ENCODE measurements at regions not wholly inside any gene's neighbourhood (a gene's known extent, or its start where the extent isn't known, plus 50 kb on each side); places are given as distances from the start of the nearest gene placed in this dataset.

DNA sequence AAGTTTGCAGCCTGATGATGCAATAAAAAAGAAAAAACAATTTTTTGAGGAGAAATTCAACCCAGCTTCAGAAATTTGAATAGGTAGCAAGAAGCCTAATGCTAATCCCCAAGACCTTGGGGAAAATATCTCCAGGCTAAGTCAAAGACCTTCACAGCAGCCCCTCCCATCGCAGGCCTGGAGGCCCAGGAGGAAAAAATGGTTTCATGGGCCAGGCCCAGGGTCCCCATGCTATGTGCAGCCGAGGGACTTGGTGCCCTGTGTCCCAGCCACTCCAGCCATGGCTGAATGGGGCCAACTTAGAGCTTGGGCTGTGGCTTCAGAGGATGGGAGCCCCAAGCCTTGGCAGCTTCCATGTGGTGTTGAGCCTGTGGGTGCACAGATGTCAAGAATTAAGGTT, 210.3 kb downstream of the SUCLA2 start:
- Histone ChIP-seq H3K4me2 (ENCODE audit: low read depth, low read length, poor library complexity, severe bottlenecking) (no peak overlapping the region), H3K79me2 (ENCODE audit: insufficient read depth, low read length) (no peaks in the 10 kb centered on the region), H3K27me3 (ENCODE audit: insufficient read depth, low read length, poor library complexity, severe bottlenecking) (no peaks in the 10 kb centered on the region), H3K9me2 (replicated peaks; ENCODE audit: low read depth, low read length) (no peaks in the 10 kb centered on the region), H3K36me3 (ENCODE audit: insufficient read depth, low read length) (no peaks in the 10 kb centered on the region), H3F3A (ENCODE audit: low read depth) (no peaks in the 10 kb centered on the region), H4K20me1 (ENCODE audit: insufficient read depth, low read length, poor library complexity, severe bottlenecking) (no peaks in the 10 kb centered on the region), H3K9me3 (ENCODE audit: insufficient read depth, low read depth, low read length) (peaks cover 7% of the 10 kb centered on the region; the same call in 1 of the 2 replicates), H3K4me1 (ENCODE audit: insufficient read depth, low read length, poor library complexity, severe bottlenecking) (no peaks in the 10 kb centered on the region), H3K4me3 (ENCODE audit: low read length, poor library complexity, severe bottlenecking) (no peak overlapping the region), H2AFZ (ENCODE audit: low read length) (no peak overlapping the region), H3K9ac (ENCODE audit: low read depth, low read length, poor library complexity, severe bottlenecking) (no peak overlapping the region)
- no peak for TF ChIP-seq EZH2phosphoT487 (IDR thresholded peaks at IDR 0.05; ENCODE audit: borderline replicate concordance)
- no peak for TF ChIP-seq CTCF (conservative IDR thresholded peaks at IDR 0.05; ENCODE audit: low read length)

GRCh38 chr13:47788844-47789243, 212.2 kb downstream of the SUCLA2 start:
- no peaks in the 10 kb centered on the region for H3K27me3 ChIP-seq (ENCODE audit: insufficient read depth, low read length, poor library complexity, severe bottlenecking)
- H3F3A ChIP-seq (ENCODE audit: low read depth), result no peaks in the 10 kb centered on the region
- H3K4me3 ChIP-seq (ENCODE audit: low read length, poor library complexity, severe bottlenecking), result no peak overlapping the region
- no peak overlapping the region for H2AFZ ChIP-seq (ENCODE audit: low read length)
- TF ChIP-seq CTCF (conservative IDR thresholded peaks at IDR 0.05; ENCODE audit: low read length), result no peak
- H3K9ac ChIP-seq (ENCODE audit: low read depth, low read length, poor library complexity, severe bottlenecking), result no peak overlapping the region
- H3K9me2 ChIP-seq (replicated peaks; ENCODE audit: low read depth, low read length), result no peaks in the 10 kb centered on the region
- no peaks in the 10 kb centered on the region for H3K36me3 ChIP-seq (ENCODE audit: insufficient read depth, low read length)
- no peaks in the 10 kb centered on the region for H3K4me1 ChIP-seq (ENCODE audit: insufficient read depth, low read length, poor library complexity, severe bottlenecking)
- no peaks in the 10 kb centered on the region for H4K20me1 ChIP-seq (ENCODE audit: insufficient read depth, low read length, poor library complexity, severe bottlenecking)
- peaks cover 7% of the 10 kb centered on the region; the same call in 1 of the 2 replicates for H3K9me3 ChIP-seq (ENCODE audit: insufficient read depth, low read depth, low read length)
- H3K4me2 ChIP-seq (ENCODE audit: low read depth, low read length, poor library complexity, severe bottlenecking), result no peak overlapping the region
- no peaks in the 10 kb centered on the region for H3K79me2 ChIP-seq (ENCODE audit: insufficient read depth, low read length)

GRCh38 chr13:47774671-47774994, 226.4 kb downstream of the SUCLA2 start:
- no peak overlapping the region for H3K9ac ChIP-seq (ENCODE audit: low read depth, low read length, poor library complexity, severe bottlenecking)
- no peak for TF ChIP-seq EZH2phosphoT487 (IDR thresholded peaks at IDR 0.05; ENCODE audit: borderline replicate concordance)
- no peak for TF ChIP-seq CTCF (conservative IDR thresholded peaks at IDR 0.05; ENCODE audit: low read length)
- no peaks in the 10 kb centered on the region for H3K4me1 ChIP-seq (ENCODE audit: insufficient read depth, low read length, poor library complexity, severe bottlenecking)
- no peaks in the 10 kb centered on the region for H3K27me3 ChIP-seq (ENCODE audit: insufficient read depth, low read length, poor library complexity, severe bottlenecking)
- no peaks in the 10 kb centered on the region for H4K20me1 ChIP-seq (ENCODE audit: insufficient read depth, low read length, poor library complexity, severe bottlenecking)
- H3F3A ChIP-seq (ENCODE audit: low read depth), result no peaks in the 10 kb centered on the region
- H2AFZ ChIP-seq (ENCODE audit: low read length), result no peak overlapping the region
- no peak overlapping the region for H3K4me3 ChIP-seq (ENCODE audit: low read length, poor library complexity, severe bottlenecking)
- H3K36me3 ChIP-seq (ENCODE audit: insufficient read depth, low read length), result no peaks in the 10 kb centered on the region
- no peaks in the 10 kb centered on the region for H3K79me2 ChIP-seq (ENCODE audit: insufficient read depth, low read length)
- H3K4me2 ChIP-seq (ENCODE audit: low read depth, low read length, poor library complexity, severe bottlenecking), result no peak overlapping the region
- H3K9me3 ChIP-seq (ENCODE audit: insufficient read depth, low read depth, low read length), result no peaks in the 10 kb centered on the region
- H3K9me2 ChIP-seq (replicated peaks; ENCODE audit: low read depth, low read length), result no peaks in the 10 kb centered on the region

All from Loucy (cell line).